ENCODE measurements at regions not wholly inside any gene's neighbourhood (a gene's known extent, or its start where the extent isn't known, plus 50 kb on each side); places are given as distances from the start of the nearest gene placed in this dataset.

- TF ChIP-seq CTCF (IDR thresholded peaks at IDR 0.05) (peak in 1 of 6 experiments; percentile 3), POLR2A (IDR thresholded peaks at IDR 0.05) (peak in 1 of 4 donors; percentile 32)
These were observed 116.6 kb downstream of the KLF6 start for GRCh38 chr10:3668276-3668965.
